Type B pancreatic cell (in vitro differentiated cells): ENCODE measurements at regions not wholly inside any gene's neighbourhood (a gene's known extent, or its start where the extent isn't known, plus 50 kb on each side); places are given as distances from the start of the nearest gene placed in this dataset.
A peak's percentile ranks its signal among the peaks of the same experiment; 100 is the strongest.

Source experiments
- DNase-seq: peaks from one replicate; pipeline ENCODE4 v3.0.0; 2021; ENCODE audit warnings: mixed read lengths; ENCODE audit not compliant: unreplicated experiment; ENCODE audit errors: extremely low spot score
- H3K27ac Mint-ChIP-seq: 2 replicates; pipeline ENCODE4 v1.8.0; 2021; ENCODE audit warnings: mild to moderate bottlenecking, mixed read lengths
- H3K27me3 Mint-ChIP-seq: 2 replicates; pipeline ENCODE4 v1.8.0; 2021; ENCODE audit warnings: mixed read lengths
- H3K36me3 Mint-ChIP-seq: 2 replicates; pipeline ENCODE4 v1.8.0; 2021; ENCODE audit warnings: mixed read lengths
- H3K4me1 Mint-ChIP-seq: one replicate; pipeline ENCODE4 v1.8.0; 2021; ENCODE audit warnings: mixed read lengths; ENCODE audit not compliant: unreplicated experiment
- H3K4me3 Mint-ChIP-seq: 2 replicates; pipeline ENCODE4 v1.8.0; 2021; ENCODE audit warnings: mild to moderate bottlenecking, mixed read lengths
- H3K9me3 Mint-ChIP-seq: 2 replicates; pipeline ENCODE4 v1.8.0; 2021; ENCODE audit warnings: mixed read lengths
- TF ChIP-seq, protein P1 (sequence below): fragments of 200-600 bp; sonication (generic); conservative IDR thresholded peaks from 2 replicates; pipeline ENCODE4 v1.5.0; 2021; ENCODE audit warnings: antibody characterized with exemption, mild to moderate bottlenecking

DNA sequence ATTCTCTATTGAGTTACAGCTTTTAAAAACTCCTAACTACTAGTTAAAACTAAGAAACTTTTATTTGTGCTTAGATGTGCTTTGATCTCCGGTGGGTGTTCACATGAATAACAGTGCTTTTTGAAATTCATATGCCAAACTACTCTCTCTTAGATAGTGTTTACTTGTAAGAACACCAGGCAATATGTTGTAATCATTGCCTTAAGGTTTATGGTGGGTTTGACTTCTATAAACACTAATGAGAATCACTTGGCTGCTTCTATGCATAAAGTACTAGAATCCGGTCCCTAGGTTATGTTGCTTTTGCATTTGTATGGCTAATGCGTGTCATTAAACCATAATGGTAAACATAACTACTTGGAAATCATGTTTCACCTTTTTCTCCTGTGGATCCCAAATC, 203.9 kb upstream of the VSTM2A start:
- peaks cover 5% of the 10 kb centered on the region for H3K4me1 Mint-ChIP-seq

DNA sequence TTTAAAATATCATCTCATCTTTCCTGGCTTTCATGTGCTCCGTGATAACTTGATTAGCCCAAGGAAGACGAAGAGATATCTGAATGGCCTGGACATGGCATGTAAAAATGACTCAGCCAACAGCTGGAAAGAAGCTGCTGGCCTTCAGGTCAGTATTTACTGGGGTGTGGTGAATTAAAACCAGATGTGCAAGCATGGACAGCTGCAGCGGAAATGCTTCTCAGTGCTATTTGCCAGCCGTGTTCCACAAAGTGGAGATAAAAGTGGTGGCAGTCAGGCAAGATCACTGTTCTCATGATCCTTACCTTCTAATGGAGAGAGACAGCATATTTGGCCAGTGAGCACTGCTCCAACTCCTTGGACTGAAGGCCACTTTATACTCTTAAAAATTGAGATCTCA, 203.1 kb upstream of the VSTM2A start:
- Mint-ChIP-seq H3K4me1 (peaks cover 5% of the 10 kb centered on the region), H3K4me3 (peak overlapping the region; percentile 4), H3K27ac (no peak overlapping the region), H3K9me3 (peaks cover 6% of the 10 kb centered on the region), H3K27me3 (peaks cover 4% of the 10 kb centered on the region), H3K36me3 (no peaks in the 10 kb centered on the region)
- TF ChIP-seq, protein P1, sequence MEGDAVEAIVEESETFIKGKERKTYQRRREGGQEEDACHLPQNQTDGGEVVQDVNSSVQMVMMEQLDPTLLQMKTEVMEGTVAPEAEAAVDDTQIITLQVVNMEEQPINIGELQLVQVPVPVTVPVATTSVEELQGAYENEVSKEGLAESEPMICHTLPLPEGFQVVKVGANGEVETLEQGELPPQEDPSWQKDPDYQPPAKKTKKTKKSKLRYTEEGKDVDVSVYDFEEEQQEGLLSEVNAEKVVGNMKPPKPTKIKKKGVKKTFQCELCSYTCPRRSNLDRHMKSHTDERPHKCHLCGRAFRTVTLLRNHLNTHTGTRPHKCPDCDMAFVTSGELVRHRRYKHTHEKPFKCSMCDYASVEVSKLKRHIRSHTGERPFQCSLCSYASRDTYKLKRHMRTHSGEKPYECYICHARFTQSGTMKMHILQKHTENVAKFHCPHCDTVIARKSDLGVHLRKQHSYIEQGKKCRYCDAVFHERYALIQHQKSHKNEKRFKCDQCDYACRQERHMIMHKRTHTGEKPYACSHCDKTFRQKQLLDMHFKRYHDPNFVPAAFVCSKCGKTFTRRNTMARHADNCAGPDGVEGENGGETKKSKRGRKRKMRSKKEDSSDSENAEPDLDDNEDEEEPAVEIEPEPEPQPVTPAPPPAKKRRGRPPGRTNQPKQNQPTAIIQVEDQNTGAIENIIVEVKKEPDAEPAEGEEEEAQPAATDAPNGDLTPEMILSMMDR = no peak
- DNase-seq = no peak

More for the DNA sequence above, 203.9 kb upstream of the VSTM2A start:
- TF ChIP-seq, protein P1 = no peak
- H3K4me3 Mint-ChIP-seq = no peak overlapping the region
- no peak overlapping the region for H3K27ac Mint-ChIP-seq
- peaks cover 4% of the 10 kb centered on the region for H3K27me3 Mint-ChIP-seq
- H3K9me3 Mint-ChIP-seq = no peaks in the 10 kb centered on the region
- no peak for DNase-seq
- no peaks in the 10 kb centered on the region for H3K36me3 Mint-ChIP-seq

GRCh38 chr7:54342458-54342857, 199.7 kb upstream of the VSTM2A start:
- TF ChIP-seq, protein P1 = no peak
- Mint-ChIP-seq H3K27me3 (no peaks in the 10 kb centered on the region), H3K36me3 (no peaks in the 10 kb centered on the region), H3K27ac (no peak overlapping the region), H3K9me3 (peaks cover 6% of the 10 kb centered on the region), H3K4me1 (peaks cover 8% of the 10 kb centered on the region), H3K4me3 (no peak overlapping the region)
- no peak for DNase-seq

DNA sequence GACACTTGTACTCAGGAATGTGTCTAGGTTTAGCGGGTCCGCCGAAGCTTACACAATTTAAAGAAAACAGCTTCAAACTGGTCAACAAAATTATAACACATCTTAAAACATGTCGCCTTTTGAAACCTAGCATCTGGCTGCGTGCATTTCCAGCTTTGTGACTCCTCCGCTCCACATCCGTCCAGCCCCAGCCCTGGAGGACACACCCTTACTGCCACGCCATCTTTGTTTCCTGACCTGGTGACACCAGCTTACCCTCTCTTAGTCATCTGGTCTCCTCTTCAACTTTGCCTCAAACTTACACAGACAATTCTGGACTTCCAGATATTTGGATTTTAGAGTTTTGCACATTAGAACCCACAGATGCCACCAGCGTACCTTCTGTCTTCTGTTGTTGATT, 198.7 kb upstream of the VSTM2A start:
- peaks cover 6% of the 10 kb centered on the region for H3K36me3 Mint-ChIP-seq
- DNase-seq = no peak
- peaks cover 6% of the 10 kb centered on the region for H3K9me3 Mint-ChIP-seq
- H3K27ac Mint-ChIP-seq = no peak overlapping the region
- H3K4me1 Mint-ChIP-seq = peaks cover 8% of the 10 kb centered on the region
- TF ChIP-seq, protein P1 = no peak
- no peaks in the 10 kb centered on the region for H3K27me3 Mint-ChIP-seq
- no peak overlapping the region for H3K4me3 Mint-ChIP-seq

GRCh38 chr7:54345746-54346145, 196.4 kb upstream of the VSTM2A start:
- no peak for DNase-seq
- no peaks in the 10 kb centered on the region for H3K27me3 Mint-ChIP-seq
- TF ChIP-seq, protein P1 = no peak

DNA sequence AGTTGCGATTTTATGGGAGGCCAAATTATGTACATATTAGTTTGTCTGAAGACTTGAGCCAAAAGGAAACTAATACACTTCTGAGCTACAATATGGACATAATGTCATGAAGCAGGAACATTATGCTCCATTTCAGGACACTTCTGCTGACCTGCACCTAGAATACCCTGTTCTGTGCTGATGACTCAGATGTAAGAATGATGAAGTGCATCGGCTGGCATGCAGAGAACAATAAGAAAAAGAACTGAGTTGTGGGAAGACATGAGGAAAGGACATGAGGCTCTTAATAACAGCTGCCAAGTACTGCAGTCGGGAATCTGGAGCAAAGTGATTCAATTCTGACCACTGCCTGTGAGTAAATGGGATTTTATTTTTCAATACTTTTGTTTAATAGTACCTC, 192.9 kb upstream of the VSTM2A start:
- Mint-ChIP-seq H3K27ac (no peak overlapping the region), H3K9me3 (no peaks in the 10 kb centered on the region), H3K4me1 (peaks cover 3% of the 10 kb centered on the region), H3K36me3 (peaks cover 6% of the 10 kb centered on the region), H3K27me3 (no peaks in the 10 kb centered on the region), H3K4me3 (no peak overlapping the region)
- TF ChIP-seq, protein P1 = no peak
- no peak for DNase-seq

More at GRCh38 chr7:54345746-54346145, 196.4 kb upstream of the VSTM2A start:
- H3K27ac Mint-ChIP-seq = no peak overlapping the region
- H3K9me3 Mint-ChIP-seq = peaks cover 6% of the 10 kb centered on the region
- H3K36me3 Mint-ChIP-seq = peaks cover 6% of the 10 kb centered on the region
- H3K4me1 Mint-ChIP-seq = peaks cover 3% of the 10 kb centered on the region
- no peak overlapping the region for H3K4me3 Mint-ChIP-seq
